ENCODE measurements at regions not wholly inside any gene's neighbourhood (a gene's known extent, or its start where the extent isn't known, plus 50 kb on each side); places are given as distances from the start of the nearest gene placed in this dataset.
"Not testable (repeated sequence)": the region's sequence is repeated elsewhere in the genome, so short reads cannot be mapped to it uniquely, and the experiment has no call there.

DNA sequence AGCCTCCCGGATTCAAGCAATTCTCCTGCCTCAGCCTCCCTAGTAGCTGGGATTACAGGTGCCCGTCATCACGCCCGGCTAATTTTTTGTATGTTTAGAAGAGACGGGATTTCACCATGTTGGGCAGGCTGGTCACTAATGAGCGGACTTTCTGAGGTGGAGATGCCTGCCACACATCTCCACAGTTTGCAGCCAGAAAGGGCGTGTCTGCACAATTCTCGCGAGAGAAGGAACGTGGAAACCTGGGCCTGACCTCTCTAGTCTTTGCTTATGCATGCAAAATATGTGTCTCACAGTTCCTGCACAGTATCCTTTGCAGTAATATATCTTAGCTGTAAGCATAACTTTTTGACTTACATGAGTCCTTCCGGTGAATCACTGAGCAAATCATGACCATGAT lies 85.7 kb downstream of the SPATA31A6 start:
- TF ChIP-seq, protein P1, sequence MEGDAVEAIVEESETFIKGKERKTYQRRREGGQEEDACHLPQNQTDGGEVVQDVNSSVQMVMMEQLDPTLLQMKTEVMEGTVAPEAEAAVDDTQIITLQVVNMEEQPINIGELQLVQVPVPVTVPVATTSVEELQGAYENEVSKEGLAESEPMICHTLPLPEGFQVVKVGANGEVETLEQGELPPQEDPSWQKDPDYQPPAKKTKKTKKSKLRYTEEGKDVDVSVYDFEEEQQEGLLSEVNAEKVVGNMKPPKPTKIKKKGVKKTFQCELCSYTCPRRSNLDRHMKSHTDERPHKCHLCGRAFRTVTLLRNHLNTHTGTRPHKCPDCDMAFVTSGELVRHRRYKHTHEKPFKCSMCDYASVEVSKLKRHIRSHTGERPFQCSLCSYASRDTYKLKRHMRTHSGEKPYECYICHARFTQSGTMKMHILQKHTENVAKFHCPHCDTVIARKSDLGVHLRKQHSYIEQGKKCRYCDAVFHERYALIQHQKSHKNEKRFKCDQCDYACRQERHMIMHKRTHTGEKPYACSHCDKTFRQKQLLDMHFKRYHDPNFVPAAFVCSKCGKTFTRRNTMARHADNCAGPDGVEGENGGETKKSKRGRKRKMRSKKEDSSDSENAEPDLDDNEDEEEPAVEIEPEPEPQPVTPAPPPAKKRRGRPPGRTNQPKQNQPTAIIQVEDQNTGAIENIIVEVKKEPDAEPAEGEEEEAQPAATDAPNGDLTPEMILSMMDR (IDR thresholded peaks at IDR 0.05) = not testable (repeated sequence)
- not testable (repeated sequence) for TF ChIP-seq POLR2A (IDR thresholded peaks at IDR 0.05)

Measured in Peyer's patch (tissue), 4 donors.